ENCODE measurements at regions not wholly inside any gene's neighbourhood (a gene's known extent, or its start where the extent isn't known, plus 50 kb on each side); places are given as distances from the start of the nearest gene placed in this dataset.

GRCh38 chr5:166358127-166358830, 1933.2 kb upstream of the WWC1 start:
- no peak for TF ChIP-seq CTCF (IDR thresholded peaks at IDR 0.05; ENCODE audit: low read depth, low read length, missing input control)
- TF ChIP-seq, protein P1, sequence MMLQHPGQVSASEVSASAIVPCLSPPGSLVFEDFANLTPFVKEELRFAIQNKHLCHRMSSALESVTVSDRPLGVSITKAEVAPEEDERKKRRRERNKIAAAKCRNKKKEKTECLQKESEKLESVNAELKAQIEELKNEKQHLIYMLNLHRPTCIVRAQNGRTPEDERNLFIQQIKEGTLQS (IDR thresholded peaks at IDR 0.05), result no peak
- TF ChIP-seq YY1 (IDR thresholded peaks at IDR 0.05), result no peak

All from liver (tissue), 3 donors.